Heart left ventricle (tissue), 16 donors: ENCODE measurements at regions not wholly inside any gene's neighbourhood (a gene's known extent, or its start where the extent isn't known, plus 50 kb on each side); places are given as distances from the start of the nearest gene placed in this dataset.

Experiments
- ATAC-seq, 4 donors: fragments of 200-7000 bp; cut with Tn5 transposase; one replicate each; pipeline ENCODE4 v1.9.1; 2020 to 2022; ENCODE audit warnings: moderate library complexity in 4 of 4, mild to moderate bottlenecking in 3 of 4, moderate number of reproducible peaks in 1 of 4
- DNase-seq, 5 donors: peaks; one replicate each; pipeline ENCODE4 v3.0.0-alpha.2; 2020
- H3K27ac ChIP-seq, 12 donors: fragments of 200-600 bp; sonication (generic) in 4 of 12; one replicate each; pipeline versions ENCODE4 v1.5.0 to v1.8.0; 2016 to 2022; ENCODE audit warnings: mild to moderate bottlenecking in 2 of 12
- H3K27me3 ChIP-seq, 9 donors: fragments of 200-600 bp; sonication (generic) in 2 of 9; one replicate each; pipeline versions ENCODE4 v1.5.1 to v1.8.0; 2016 to 2022; ENCODE audit warnings: mild to moderate bottlenecking in 3 of 9
- H3K36me3 ChIP-seq, 9 donors: fragments of 200-600 bp; sonication (generic) in 2 of 9; one replicate each; pipeline versions ENCODE4 v1.5.0 to v1.8.0; 2018 to 2022; ENCODE audit warnings: mild to moderate bottlenecking in 2 of 9
- H3K4me1 ChIP-seq, 12 donors: fragments of 200-600 bp; sonication (generic) in 4 of 12; one replicate each; pipeline versions ENCODE4 v1.5.0 to v1.8.0; 2016 to 2022; ENCODE audit warnings: mild to moderate bottlenecking in 3 of 12
- H3K4me3 ChIP-seq, 12 donors: fragments of 200-600 bp; sonication (generic) in 4 of 12; one replicate each; pipeline versions ENCODE4 v1.5.0 to v1.8.0; 2017 to 2022; ENCODE audit warnings: mild to moderate bottlenecking in 9 of 12, moderate library complexity in 4 of 12
- H3K9me3 ChIP-seq, 12 donors: fragments of 200-600 bp; sonication (generic) in 4 of 12; one replicate each; pipeline versions ENCODE4 v1.5.0 to v1.8.0; 2016 to 2022; ENCODE audit warnings: mild to moderate bottlenecking in 1 of 12
- CTCF ChIP-seq, 12 donors: fragments of 200-600 bp; sonication (generic) in 4 of 12; IDR thresholded peaks; one replicate each; pipeline versions ENCODE4 v1.5.0 to v1.8.0; 2018 to 2022; ENCODE audit warnings: antibody characterized with exemption in 12 of 12, mild to moderate bottlenecking in 5 of 12
- POLR2A ChIP-seq, 2 donors: fragments of 450-650 bp; IDR thresholded peaks; one replicate each; pipeline ENCODE4 v1.6.1; 2017; ENCODE audit warnings: antibody characterized with exemption in 2 of 2, mild to moderate bottlenecking in 2 of 2, moderate library complexity in 2 of 2
- WGBS, 4 donors: extraction: QIAGEN DNeasy Blood & Tissue Kit in 2 of 4; methylation state at CpG; one replicate each; pipeline versions ENCODE4 v1.1.5 to v1.1.7; 2013 to 2018; 5-methylcytosine and 5-hydroxymethylcytosine counted together
- intact Hi-C, 10 donors: fragments of 100-400 bp; cut with DNase I; formaldehyde crosslinking; loops; one replicate each; pipeline versions ENCODE4 v1.11.1 to v1.14.2; 2022
- donor health status: ischemic (EF 13 %, LVEDD 7.1; RV severe dilation, severe dysfunction).
- donor health status: healthy with polysubstance abuse.
- donor health status: DM: no; HTN: yes; CAD: no.
- donor health status: DM: no; HTN: no; CAD: no.
- donor health status: ischemic (EF 25% LVEDD 6.9; RV normal size, moderate dysfunction).
- donor health status: ischemic (EF 25% LVEDD 5.7; RV mildly dilated, moderate dysfunction).
- donor health status: healthy.
- donor health status: DM: yes; HTN: yes; CAD: no.
- donor health status: ischemic (EF 35%, LVEDD 5.7; RV mildly dilated, moderate dysfunction).
- donor health status: nonischemic (EF 11% LVEDD 7.7; RV severe dilation, severe dysfunction).
- donor health status: DM: yes; HTN: yes; CAD: no.
- donor health status: PGD.
- donor health status: ischemic (EF 29% LVEDD 5.4; RV normal size, mild dysfunction).
- donor health status: nonischemic (EF 23%, LVEDD 6.1; RV moderate dilation, normal function).

DNA sequence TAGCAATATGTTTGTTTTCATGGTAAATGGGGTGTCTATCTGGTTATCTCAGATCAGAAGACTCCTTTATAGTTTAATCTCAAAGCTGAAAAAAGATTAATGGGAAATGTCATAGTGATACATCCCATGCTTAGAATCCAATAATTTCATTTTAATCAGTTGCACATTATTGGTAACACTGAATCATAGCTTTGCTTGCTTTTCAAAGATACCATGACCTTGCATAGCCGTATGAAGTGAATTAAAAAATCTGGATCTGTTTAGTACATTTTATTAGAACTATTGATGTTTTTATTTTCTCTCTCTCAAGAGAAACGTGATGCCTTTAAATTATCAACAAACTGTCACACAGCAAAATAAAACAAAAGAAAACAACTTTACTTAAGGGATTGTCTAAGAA lies 506.7 kb upstream of the SGO1 start:
- H3K4me3 ChIP-seq, result no peak overlapping the region
- H3K9me3 ChIP-seq, result peaks cover 0 to 7% (median 0%) of the 10 kb centered on the region in 12 donors
- no peak overlapping the region for H3K27ac ChIP-seq
- 75 to 82% (median 80%) methylated on average over 2 of the region's 2 CpGs for WGBS, 4 donors
- ATAC-seq (no peak), DNase-seq (no peak)
- H3K4me1 ChIP-seq, result peaks cover 0 to 5% (median 0%) of the 10 kb centered on the region in 12 donors
- H3K36me3 ChIP-seq, result no peaks in the 10 kb centered on the region
- intact Hi-C loops, result no loop called here
- TF ChIP-seq CTCF (IDR thresholded peaks at IDR 0.05), result no peak
- H3K27me3 ChIP-seq, result no peaks in the 10 kb centered on the region

DNA sequence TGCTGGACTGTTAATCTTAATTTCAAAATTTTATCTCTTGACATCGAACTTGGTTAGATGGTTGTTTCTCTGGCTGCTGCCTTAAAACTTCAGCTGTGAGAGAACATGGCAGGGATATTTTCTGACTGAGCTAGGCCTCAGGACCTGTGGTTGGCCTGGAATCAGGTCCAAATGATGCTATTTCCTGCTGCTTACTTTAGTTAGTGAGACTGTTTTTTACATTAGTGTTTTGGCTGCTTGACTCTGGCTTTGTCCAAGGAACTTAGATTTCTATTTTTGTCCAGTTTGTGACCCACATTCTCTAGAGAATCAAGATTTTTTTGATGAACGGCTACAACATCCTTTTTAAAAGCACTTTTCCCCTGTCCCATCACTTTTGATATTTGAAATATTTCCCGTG lies 497.9 kb upstream of the SGO1 start:
- no peak for TF ChIP-seq POLR2A (IDR thresholded peaks at IDR 0.05)
- intact Hi-C loops, result loop anchor here in 1 of 10 donors (10.0 kb wide), 1 partner anchor 801 kb away; no protein-coding TSS in a partner anchor
- WGBS, 4 donors, result 15 to 39% (median 23%) methylated on average over 3 of the region's 3 CpGs
- DNase-seq (peak in 4 of 5 donors; percentile 21 to 61 (median 42)), ATAC-seq (peak; percentile 67 to 97 (median 80))
- Histone ChIP-seq H3K27ac (peak overlapping the region in 7 of 12 donors; percentile 25 to 62 (median 45)), H3K9me3 (peaks cover 0 to 22% (median 0%) of the 10 kb centered on the region in 12 donors), H3K36me3 (no peaks in the 10 kb centered on the region), H3K4me3 (no peak overlapping the region), H3K27me3 (no peaks in the 10 kb centered on the region), H3K4me1 (peaks cover 0 to 22% (median 7%) of the 10 kb centered on the region in 12 donors)

GRCh38 chr3:20682573-20682972 lies 496.6 kb upstream of the SGO1 start:
- H3K36me3 ChIP-seq, result no peaks in the 10 kb centered on the region
- H3K27me3 ChIP-seq, result no peaks in the 10 kb centered on the region
- WGBS, 4 donors, result 74 to 85% (median 81%) methylated on average over 5 of the region's 5 CpGs
- peaks cover 0 to 18% (median 0%) of the 10 kb centered on the region in 12 donors for H3K9me3 ChIP-seq
- no peak overlapping the region for H3K4me3 ChIP-seq
- DNase-seq (no peak), ATAC-seq (no peak)
- intact Hi-C loops, result loop anchor here in 1 of 10 donors (10.0 kb wide), 1 partner anchor 802 kb away; no protein-coding TSS in a partner anchor
- H3K4me1 ChIP-seq, result peaks cover 0 to 22% (median 7%) of the 10 kb centered on the region in 12 donors
- TF ChIP-seq POLR2A (IDR thresholded peaks at IDR 0.05), result no peak
- TF ChIP-seq CTCF (IDR thresholded peaks at IDR 0.05), result no peak
- H3K27ac ChIP-seq, result no peak overlapping the region

DNA sequence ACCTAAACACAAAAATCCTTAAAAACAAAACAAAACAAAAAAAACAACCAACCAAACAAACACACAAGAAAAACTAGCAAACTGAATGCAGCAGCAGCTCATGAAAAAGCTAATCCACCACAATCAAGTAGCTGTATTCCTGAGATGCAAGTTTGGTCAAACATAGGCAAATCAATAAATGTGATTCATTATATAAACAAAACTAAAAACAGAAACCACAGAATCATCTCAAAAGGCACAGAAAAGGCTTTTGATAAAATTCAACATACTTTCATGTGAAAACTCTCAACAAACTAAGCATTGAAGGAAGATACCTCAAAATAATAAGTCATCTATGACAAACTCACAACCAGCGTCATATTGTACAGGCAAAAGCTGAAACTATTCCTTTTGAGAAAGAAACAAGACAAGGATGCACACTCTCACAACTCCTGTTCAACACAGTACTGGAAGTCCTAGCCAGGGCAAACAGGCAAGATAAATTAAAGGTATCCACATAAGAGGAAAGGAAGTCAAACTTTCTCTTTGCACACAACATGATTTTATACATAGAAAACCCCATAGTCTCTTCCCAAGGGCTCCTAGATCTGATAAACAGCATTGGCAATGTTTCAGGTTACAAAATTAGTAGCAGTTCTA lies 495.1 kb upstream of the SGO1 start:
- TF ChIP-seq CTCF (IDR thresholded peaks at IDR 0.05) (no peak), POLR2A (IDR thresholded peaks at IDR 0.05) (no peak)
- WGBS, 4 donors, result 82 to 91% (median 88%) methylated on average over 1 of the region's 1 CpG
- no peak for ATAC-seq
- no peaks in the 10 kb centered on the region for H3K36me3 ChIP-seq
- H3K9me3 ChIP-seq, result peaks cover 0 to 13% (median 0%) of the 10 kb centered on the region in 12 donors
- H3K27me3 ChIP-seq, result no peaks in the 10 kb centered on the region
- no peak overlapping the region for H3K27ac ChIP-seq
- DNase-seq, result no peak
- H3K4me3 ChIP-seq, result no peak overlapping the region
- intact Hi-C loops, result loop anchor here in 1 of 10 donors (10.0 kb wide), 1 partner anchor 804 kb away; no protein-coding TSS in a partner anchor
- H3K4me1 ChIP-seq, result peaks cover 0 to 22% (median 7%) of the 10 kb centered on the region in 12 donors
